Ascending aorta (tissue), 2 donors: ENCODE measurements at regions not wholly inside any gene's neighbourhood (a gene's known extent, or its start where the extent isn't known, plus 50 kb on each side); places are given as distances from the start of the nearest gene placed in this dataset.
"Not testable (repeated sequence)": the region's sequence is repeated elsewhere in the genome, so short reads cannot be mapped to it uniquely, and the experiment has no call there.

ENCODE experiments used
- DNase-seq, 2 donors: peaks; one replicate each; pipeline ENCODE4 v3.0.0-alpha.2; 2019; ENCODE audit warnings: low spot score in 2 of 2
- H3K27ac ChIP-seq, 2 donors: fragments of 200-600 bp; sonication (generic); one replicate each; pipeline ENCODE4 v1.5.1; 2016 to 2017; ENCODE audit warnings: mild to moderate bottlenecking in 1 of 2
- H3K27me3 ChIP-seq: fragments of 200-600 bp; sonication (generic); one replicate; pipeline ENCODE4 v1.5.1; 2017
- H3K36me3 ChIP-seq, 2 donors: fragments of 200-600 bp; sonication (generic); one replicate each; pipeline ENCODE4 v1.5.1; 2016
- H3K4me1 ChIP-seq, 2 donors: fragments of 200-600 bp; sonication (generic); one replicate each; pipeline ENCODE4 v1.5.1; 2016 to 2017; ENCODE audit warnings: mild to moderate bottlenecking in 1 of 2
- H3K4me3 ChIP-seq, 2 donors: fragments of 200-600 bp; sonication (generic); one replicate each; pipeline ENCODE4 v1.5.1; 2016 to 2017; ENCODE audit warnings: mild to moderate bottlenecking in 1 of 2
- H3K9me3 ChIP-seq, 2 donors: fragments of 200-600 bp; sonication (generic); one replicate each; pipeline ENCODE4 v1.5.1; 2016
- intact Hi-C: fragments of 100-400 bp; cut with DNase I; formaldehyde crosslinking; loops from one replicate; pipeline ENCODE4 v1.15.1; 2023
- TF ChIP-seq, protein P1 (sequence below), 3 experiments: fragments of 200-600 bp in 2 of 3; fragments of 450-650 bp in 1 of 3; sonication (generic) in 2 of 3; IDR thresholded peaks; one replicate each; pipeline ENCODE4 v1.5.1; 2016 to 2019; ENCODE audit warnings: antibody characterized with exemption in 3 of 3, mild to moderate bottlenecking in 1 of 3, moderate library complexity in 1 of 3

DNA sequence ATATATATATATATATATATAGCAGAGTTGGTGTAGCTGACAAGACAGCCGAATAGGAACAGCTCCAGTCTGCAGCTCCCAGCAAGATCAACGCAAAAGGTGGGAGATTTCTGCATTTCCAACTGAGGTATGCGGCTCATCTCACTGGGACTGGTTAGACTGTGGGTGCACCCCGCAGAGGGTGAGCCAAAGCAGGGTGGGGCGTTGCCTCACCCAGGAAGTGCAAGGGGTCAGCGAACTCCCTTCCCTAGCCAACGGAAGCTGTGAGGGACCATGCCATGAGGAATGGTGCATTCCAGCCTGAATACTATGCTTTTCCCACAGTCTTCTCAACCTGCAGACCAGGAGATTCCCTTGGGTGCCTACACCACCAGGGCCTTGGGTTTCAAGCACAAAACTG lies 81.7 kb upstream of the ST3GAL6 start:
- intact Hi-C loops: no loop called here
- TF ChIP-seq, protein P1, sequence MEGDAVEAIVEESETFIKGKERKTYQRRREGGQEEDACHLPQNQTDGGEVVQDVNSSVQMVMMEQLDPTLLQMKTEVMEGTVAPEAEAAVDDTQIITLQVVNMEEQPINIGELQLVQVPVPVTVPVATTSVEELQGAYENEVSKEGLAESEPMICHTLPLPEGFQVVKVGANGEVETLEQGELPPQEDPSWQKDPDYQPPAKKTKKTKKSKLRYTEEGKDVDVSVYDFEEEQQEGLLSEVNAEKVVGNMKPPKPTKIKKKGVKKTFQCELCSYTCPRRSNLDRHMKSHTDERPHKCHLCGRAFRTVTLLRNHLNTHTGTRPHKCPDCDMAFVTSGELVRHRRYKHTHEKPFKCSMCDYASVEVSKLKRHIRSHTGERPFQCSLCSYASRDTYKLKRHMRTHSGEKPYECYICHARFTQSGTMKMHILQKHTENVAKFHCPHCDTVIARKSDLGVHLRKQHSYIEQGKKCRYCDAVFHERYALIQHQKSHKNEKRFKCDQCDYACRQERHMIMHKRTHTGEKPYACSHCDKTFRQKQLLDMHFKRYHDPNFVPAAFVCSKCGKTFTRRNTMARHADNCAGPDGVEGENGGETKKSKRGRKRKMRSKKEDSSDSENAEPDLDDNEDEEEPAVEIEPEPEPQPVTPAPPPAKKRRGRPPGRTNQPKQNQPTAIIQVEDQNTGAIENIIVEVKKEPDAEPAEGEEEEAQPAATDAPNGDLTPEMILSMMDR (IDR thresholded peaks at IDR 0.05): no peak
- Histone ChIP-seq H3K9me3 (no peaks in the 10 kb centered on the region), H3K36me3 (no peaks in the 10 kb centered on the region), H3K4me1 (no peaks in the 10 kb centered on the region), H3K4me3 (no peak overlapping the region), H3K27me3 (no peaks in the 10 kb centered on the region), H3K27ac (no peak overlapping the region)
- DNase-seq: no peak

GRCh38 chr3:98682391-98682790 lies 80.7 kb upstream of the ST3GAL6 start:
- DNase-seq, H3K36me3 ChIP-seq, H3K27me3 ChIP-seq, H3K27ac ChIP-seq, H3K4me1 ChIP-seq, H3K4me3 ChIP-seq, intact Hi-C loops, H3K9me3 ChIP-seq: not testable (repeated sequence)

DNA sequence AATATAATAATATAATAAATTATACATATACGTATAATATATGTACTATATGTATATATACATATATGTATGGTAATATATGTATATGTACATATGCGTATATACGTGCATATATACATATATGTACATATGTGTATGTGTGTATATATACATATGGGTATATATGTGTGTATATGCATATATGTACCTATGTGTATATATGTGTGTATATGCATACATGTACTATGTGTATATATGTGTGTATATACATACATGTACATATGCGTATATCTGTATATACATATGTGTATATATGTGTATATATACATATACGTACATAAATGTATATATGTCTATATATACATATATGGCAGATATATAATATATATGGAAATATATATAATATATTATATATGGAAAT lies 74.8 kb upstream of the ST3GAL6 start:
- DNase-seq: no peak

DNA sequence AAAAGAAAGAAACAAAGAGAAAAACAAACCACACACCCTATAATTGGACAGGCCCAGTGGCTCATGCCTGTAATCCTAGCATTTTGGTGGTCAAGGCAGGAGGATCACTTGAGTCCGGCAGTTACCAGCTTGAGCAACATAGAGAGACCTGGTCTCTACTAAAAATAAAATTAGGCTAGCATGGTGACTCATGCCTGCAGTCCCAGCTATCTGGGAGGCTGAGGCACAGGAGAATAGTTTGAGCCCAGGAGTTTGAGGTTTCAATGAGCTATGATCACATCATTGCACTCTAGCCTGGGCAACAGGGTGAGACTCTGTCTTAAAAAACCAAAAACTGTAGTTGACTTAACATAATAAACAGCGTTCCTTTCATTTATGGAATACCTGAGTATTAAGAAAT lies 72.3 kb upstream of the ST3GAL6 start:
- Histone ChIP-seq H3K27ac (no peak overlapping the region), H3K4me3 (no peak overlapping the region), H3K36me3 (no peaks in the 10 kb centered on the region), H3K27me3 (no peaks in the 10 kb centered on the region), H3K4me1 (no peaks in the 10 kb centered on the region), H3K9me3 (peaks cover 0 to 8% of the 10 kb centered on the region in 2 donors)
- DNase-seq: no peak
- intact Hi-C loops: no loop called here
- TF ChIP-seq, protein P1 (IDR thresholded peaks at IDR 0.05): no peak

More for the DNA sequence above, 74.8 kb upstream of the ST3GAL6 start:
- Histone ChIP-seq H3K27me3 (no peaks in the 10 kb centered on the region), H3K36me3 (no peaks in the 10 kb centered on the region), H3K4me3 (no peak overlapping the region), H3K4me1 (no peaks in the 10 kb centered on the region), H3K27ac (no peak overlapping the region), H3K9me3 (peaks cover 0 to 8% of the 10 kb centered on the region in 2 donors)
- TF ChIP-seq, protein P1 (IDR thresholded peaks at IDR 0.05): no peak
- intact Hi-C loops: loop anchor here (5.0 kb wide), 1 partner anchor 89 kb away; no protein-coding TSS in a partner anchor

- intact Hi-C loops: no loop called here
- Histone ChIP-seq H3K36me3 (no peaks in the 10 kb centered on the region), H3K9me3 (peaks cover 0 to 7% of the 10 kb centered on the region in 2 donors), H3K27me3 (no peaks in the 10 kb centered on the region), H3K4me1 (no peaks in the 10 kb centered on the region), H3K4me3 (no peak overlapping the region), H3K27ac (no peak overlapping the region)
- TF ChIP-seq, protein P1 (IDR thresholded peaks at IDR 0.05): no peak
- no peak for DNase-seq
Measured at GRCh38 chr3:98691897-98692296, 71.2 kb upstream of the ST3GAL6 start.

DNA sequence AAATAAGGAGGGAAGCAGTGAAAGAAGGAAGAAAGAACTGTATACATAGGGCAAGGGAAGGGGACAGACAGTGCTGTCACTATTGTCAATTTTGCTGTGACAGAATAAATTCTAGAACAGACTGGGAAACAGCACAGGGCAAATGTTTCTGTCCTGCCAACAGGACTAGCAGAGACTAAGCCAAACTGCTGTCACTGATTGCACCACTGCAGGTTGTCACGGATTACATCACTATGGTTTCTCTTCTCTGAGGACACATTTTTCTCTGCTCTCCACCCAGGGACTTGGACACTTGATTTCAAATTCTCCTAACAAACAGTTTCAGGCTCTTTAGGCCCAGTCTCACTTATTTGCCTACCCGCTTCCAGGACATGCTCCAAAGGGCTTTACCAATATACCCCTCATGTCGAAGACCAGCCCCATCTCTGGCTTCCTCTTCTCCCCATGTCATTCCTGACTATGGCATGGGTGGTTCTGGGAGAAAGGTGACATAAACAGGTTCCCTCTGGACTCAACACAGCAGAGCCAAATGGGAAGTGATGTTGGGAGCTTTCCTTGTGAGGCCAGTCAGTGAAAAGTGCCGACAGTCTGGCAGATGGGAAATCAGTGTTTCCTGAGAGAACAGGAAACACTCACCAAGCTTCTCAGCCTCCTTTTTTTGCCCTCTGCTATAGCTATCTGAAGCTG lies 70.2 kb upstream of the ST3GAL6 start:
- Histone ChIP-seq H3K27ac (no peak overlapping the region), H3K4me3 (no peak overlapping the region), H3K4me1 (no peaks in the 10 kb centered on the region), H3K27me3 (no peaks in the 10 kb centered on the region), H3K36me3 (no peaks in the 10 kb centered on the region), H3K9me3 (no peaks in the 10 kb centered on the region)
- DNase-seq: no peak
- intact Hi-C loops: no loop called here
- TF ChIP-seq, protein P1 (IDR thresholded peaks at IDR 0.05): no peak
